ENCODE measurements at regions not wholly inside any gene's neighbourhood (a gene's known extent, or its start where the extent isn't known, plus 50 kb on each side); places are given as distances from the start of the nearest gene placed in this dataset.

DNA sequence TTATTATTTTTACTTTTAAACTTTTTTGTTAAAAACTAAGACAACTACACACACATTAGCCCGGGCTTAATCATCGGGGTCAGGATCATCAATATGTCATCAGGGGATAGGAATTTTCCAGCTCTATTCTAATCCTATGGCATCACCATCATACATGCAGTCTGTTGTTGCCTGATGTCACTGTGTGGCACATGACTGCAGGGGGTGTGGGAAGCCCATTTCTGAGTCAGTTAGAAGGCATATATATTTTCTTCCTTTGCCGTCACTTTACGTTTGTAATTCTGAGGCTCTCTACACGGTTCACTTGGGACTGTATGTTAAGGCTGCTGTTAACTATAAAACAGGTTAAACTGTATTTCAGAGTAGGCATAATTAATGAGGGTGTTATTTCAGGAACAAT is 144.4 kb upstream of the ITGA6 start:
- H3K14ac ChIP-seq (ENCODE audit: insufficient read length) = no peak overlapping the region
- H3K18ac ChIP-seq (ENCODE audit: extremely low read depth, low read length) = no peak overlapping the region
- H3K79me1 ChIP-seq (ENCODE audit: low read depth, low read length) = no peaks in the 10 kb centered on the region
- H3K4me1 ChIP-seq (replicated peaks in 1 of 4; ENCODE audit: control insufficient read depth in 3 of 4, insufficient read depth in 4 of 4, low read length in 3 of 4) = peaks cover 6 to 15% (median 9%) of the 10 kb centered on the region in 4 experiments
- H2AFZ ChIP-seq (ENCODE audit: low read length) = no peak overlapping the region
- H3K27ac ChIP-seq (ENCODE audit: low read depth, low read length) = no peak overlapping the region
- no peak overlapping the region for H3K56ac ChIP-seq (replicated peaks; ENCODE audit: insufficient read length, low read depth, low read length)
- H3K23me2 ChIP-seq (ENCODE audit: low read depth, low read length) = no peaks in the 10 kb centered on the region
- ChIA-PET POLR2A (ENCODE audit: partially characterized antibody) (interaction anchor here (0.6 kb wide), 1 partner anchor 46 kb away, joined by 3 read pairs; no protein-coding TSS in a partner anchor), CTCF (ENCODE audit: partially characterized antibody) (interaction anchor here (0.5 to 1.8 kb wide), 5 partner anchors 16 to 179 kb away, joined by 3 to 9 read pairs (median 4); no protein-coding TSS in a partner anchor)
- H3K9ac ChIP-seq (replicated peaks in 1 of 4; ENCODE audit: extremely low read depth in 1 of 4, low read depth in 3 of 4, low read length in 3 of 4) = no peak overlapping the region
- no peak overlapping the region for H4K8ac ChIP-seq (ENCODE audit: extremely low read depth, insufficient read depth, low read length)
- H2BK12ac ChIP-seq (ENCODE audit: low read depth, low read length) = no peak overlapping the region
- no peak for FAIRE-seq
- no peak overlapping the region for H2BK20ac ChIP-seq (ENCODE audit: low read length)
- no peak for DNase-seq (ENCODE audit: low read depth in 1 of 2, low spot score in 2 of 2)
- H3K36me3 ChIP-seq (ENCODE audit: control insufficient read depth in 2 of 4, insufficient read depth in 4 of 4, low read length in 3 of 4) = no peaks in the 10 kb centered on the region
- WGBS, 2 experiments (ENCODE audit: extremely low coverage in 1 of 2, insufficient coverage in 1 of 2, insufficient read length in 1 of 2, insufficient replicate concordance in 2 of 2, low coverage in 1 of 2, low lambda C conversion rate in 2 of 2, missing lambda C conversion rate in 1 of 2) = 97% methylated on average over 5 of the region's 5 CpGs; no CpG with 5 or more reads in 1 of the 2 experiments
- H4K20me1 ChIP-seq (replicated peaks in 1 of 2; ENCODE audit: control insufficient read depth in 1 of 2, insufficient read depth in 2 of 2, low read length in 2 of 2) = no peaks in the 10 kb centered on the region
- no peak overlapping the region for H2BK15ac ChIP-seq (ENCODE audit: low read length)
- no peak overlapping the region for H2AK5ac ChIP-seq (ENCODE audit: low read depth, low read length)
- no peak overlapping the region for H3K4me2 ChIP-seq (ENCODE audit: insufficient read depth in 1 of 2, low read depth in 2 of 2, low read length in 2 of 2)
- H4K5ac ChIP-seq (ENCODE audit: insufficient read length, low read depth, low read length) = no peak overlapping the region
- no peak overlapping the region for H3K4me3 ChIP-seq (ENCODE audit: extremely low read depth in 1 of 4, insufficient read depth in 2 of 4, low read depth in 3 of 4, low read length in 4 of 4)
- H3K27me3 ChIP-seq (replicated peaks in 1 of 4; ENCODE audit: control insufficient read depth in 3 of 4, extremely low read depth in 1 of 4, insufficient read depth in 3 of 4, low read length in 3 of 4) = no peaks in the 10 kb centered on the region
- no peak overlapping the region for H2BK120ac ChIP-seq (replicated peaks; ENCODE audit: low read depth, low read length)
- H3K79me2 ChIP-seq (ENCODE audit: control insufficient read depth in 1 of 2, insufficient read depth in 2 of 2, low read length in 2 of 2) = no peaks in the 10 kb centered on the region
- no peak overlapping the region for H4K91ac ChIP-seq (replicated peaks; ENCODE audit: insufficient read length, low read length)
- no peak overlapping the region for H3K23ac ChIP-seq (ENCODE audit: insufficient read length)
- no peak overlapping the region for H2BK5ac ChIP-seq (ENCODE audit: low read depth, low read length)
- TF ChIP-seq SRF (IDR thresholded peaks at IDR 0.05; ENCODE audit: low read depth, low read length) = no peak
- no peak for TF ChIP-seq SIRT6 (IDR thresholded peaks at IDR 0.05; ENCODE audit: low read length)
- no peak for TF ChIP-seq SP2 (IDR thresholded peaks at IDR 0.05; ENCODE audit: low read length)
- TF ChIP-seq RAD21 (IDR thresholded peaks at IDR 0.05 in 1 of 2, conservative IDR thresholded peaks at IDR 0.05 in 1 of 2; ENCODE audit: low read depth in 2 of 2, low read length in 2 of 2) = no peak
- TF ChIP-seq GABPA (IDR thresholded peaks at IDR 0.05; ENCODE audit: borderline replicate concordance, insufficient read depth, low read length) = no peak
- TF ChIP-seq CBX5 (IDR thresholded peaks at IDR 0.05; ENCODE audit: low read depth, low read length) = no peak
- no peak for TF ChIP-seq CTBP2 (IDR thresholded peaks at IDR 0.05; ENCODE audit: borderline replicate concordance, insufficient read depth, insufficient read length, low read length)
- TF ChIP-seq BCL11A (IDR thresholded peaks at IDR 0.05; ENCODE audit: low read depth in 2 of 2, low read length in 2 of 2) = no peak
- TF ChIP-seq TAF1 (IDR thresholded peaks at IDR 0.05; ENCODE audit: low read depth, low read length) = no peak
- no peaks in the 10 kb centered on the region for H3K9me3 ChIP-seq (ENCODE audit: insufficient read depth in 2 of 2, low read depth in 1 of 2, low read length in 1 of 2)
- no peak overlapping the region for H3K4ac ChIP-seq (replicated peaks; ENCODE audit: insufficient read length, low read depth, low read length)
